Tibial artery (tissue), 4 donors: ENCODE measurements at regions not wholly inside any gene's neighbourhood (a gene's known extent, or its start where the extent isn't known, plus 50 kb on each side); places are given as distances from the start of the nearest gene placed in this dataset.

Source experiments
- DNase-seq, 2 donors: peaks; one replicate each; pipeline ENCODE4 v3.0.0-alpha.2; 2019
- H3K27ac ChIP-seq, 2 donors: fragments of 200-600 bp; sonication (generic) in 1 of 2; 1 replicate in 1 of 2; 2 replicates in 1 of 2; pipeline ENCODE4 v1.5.1; 2018 to 2019; ENCODE audit warnings: mild to moderate bottlenecking in 1 of 2
- H3K27me3 ChIP-seq, 2 donors: fragments of 200-600 bp; sonication (generic) in 1 of 2; one replicate each; pipeline versions ENCODE4 v1.5.1 to v1.6.0; 2016 to 2019
- H3K36me3 ChIP-seq, 3 donors: fragments of 200-600 bp; sonication (generic) in 2 of 3; one replicate each; pipeline ENCODE4 v1.5.1; 2016 to 2019; ENCODE audit warnings: mild to moderate bottlenecking in 2 of 3
- H3K4me1 ChIP-seq, 4 donors: fragments of 200-600 bp; sonication (generic) in 2 of 4; 1 replicate in 3 of 4; 2 replicates in 1 of 4; pipeline ENCODE4 v1.5.1; 2016 to 2019
- H3K4me3 ChIP-seq, 2 donors: fragments of 200-600 bp; sonication (generic) in 1 of 2; 1 replicate in 1 of 2; 2 replicates in 1 of 2; pipeline ENCODE4 v1.5.1; 2018 to 2019; ENCODE audit warnings: mild to moderate bottlenecking in 2 of 2
- H3K9me3 ChIP-seq, 3 donors: fragments of 200-600 bp; sonication (generic) in 1 of 3; one replicate each; pipeline ENCODE4 v1.5.1; 2016 to 2019
- intact Hi-C: fragments of 100-400 bp; cut with DNase I; formaldehyde crosslinking; loops from one replicate; pipeline ENCODE4 v1.15.0; 2023; ENCODE audit warnings: low total_unique reads
- TF ChIP-seq, protein P1 (sequence below), 2 experiments: fragments of 200-600 bp in 1 of 2; fragments of 450-650 bp in 1 of 2; IDR thresholded peaks; one replicate each; pipeline ENCODE4 v1.5.1; 2017 to 2019; ENCODE audit warnings: antibody characterized with exemption in 2 of 2, mild to moderate bottlenecking in 1 of 2, moderate library complexity in 1 of 2

DNA sequence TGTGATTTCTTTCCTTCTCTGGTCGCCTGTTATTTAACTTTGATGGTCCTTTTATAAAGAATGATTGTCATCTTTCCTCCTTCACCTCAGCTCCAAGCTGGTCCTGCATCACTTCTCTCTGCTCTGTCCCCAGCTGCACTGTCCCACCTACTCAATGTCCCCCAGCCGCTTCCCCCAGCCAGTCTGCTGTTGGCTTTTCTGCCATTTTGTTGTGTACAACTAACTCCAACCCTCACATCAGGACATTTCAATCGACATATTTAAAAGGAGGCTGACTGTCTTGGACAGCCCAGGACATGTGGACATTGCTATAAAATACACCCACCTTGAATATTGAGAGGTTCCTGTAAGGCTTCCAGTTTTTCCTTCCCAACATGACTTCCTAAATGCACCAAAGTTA, 193.8 kb upstream of the RGMA start:
- intact Hi-C loops = no loop called here
- DNase-seq = no peak
- no peaks in the 10 kb centered on the region for H3K36me3 ChIP-seq
- TF ChIP-seq, protein P1, sequence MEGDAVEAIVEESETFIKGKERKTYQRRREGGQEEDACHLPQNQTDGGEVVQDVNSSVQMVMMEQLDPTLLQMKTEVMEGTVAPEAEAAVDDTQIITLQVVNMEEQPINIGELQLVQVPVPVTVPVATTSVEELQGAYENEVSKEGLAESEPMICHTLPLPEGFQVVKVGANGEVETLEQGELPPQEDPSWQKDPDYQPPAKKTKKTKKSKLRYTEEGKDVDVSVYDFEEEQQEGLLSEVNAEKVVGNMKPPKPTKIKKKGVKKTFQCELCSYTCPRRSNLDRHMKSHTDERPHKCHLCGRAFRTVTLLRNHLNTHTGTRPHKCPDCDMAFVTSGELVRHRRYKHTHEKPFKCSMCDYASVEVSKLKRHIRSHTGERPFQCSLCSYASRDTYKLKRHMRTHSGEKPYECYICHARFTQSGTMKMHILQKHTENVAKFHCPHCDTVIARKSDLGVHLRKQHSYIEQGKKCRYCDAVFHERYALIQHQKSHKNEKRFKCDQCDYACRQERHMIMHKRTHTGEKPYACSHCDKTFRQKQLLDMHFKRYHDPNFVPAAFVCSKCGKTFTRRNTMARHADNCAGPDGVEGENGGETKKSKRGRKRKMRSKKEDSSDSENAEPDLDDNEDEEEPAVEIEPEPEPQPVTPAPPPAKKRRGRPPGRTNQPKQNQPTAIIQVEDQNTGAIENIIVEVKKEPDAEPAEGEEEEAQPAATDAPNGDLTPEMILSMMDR (IDR thresholded peaks at IDR 0.05) = no peak
- no peak overlapping the region for H3K4me3 ChIP-seq
- H3K9me3 ChIP-seq = no peaks in the 10 kb centered on the region
- H3K27ac ChIP-seq = no peak overlapping the region
- H3K27me3 ChIP-seq = peaks cover 0 to 7% of the 10 kb centered on the region in 2 donors
- no peaks in the 10 kb centered on the region for H3K4me1 ChIP-seq

DNA sequence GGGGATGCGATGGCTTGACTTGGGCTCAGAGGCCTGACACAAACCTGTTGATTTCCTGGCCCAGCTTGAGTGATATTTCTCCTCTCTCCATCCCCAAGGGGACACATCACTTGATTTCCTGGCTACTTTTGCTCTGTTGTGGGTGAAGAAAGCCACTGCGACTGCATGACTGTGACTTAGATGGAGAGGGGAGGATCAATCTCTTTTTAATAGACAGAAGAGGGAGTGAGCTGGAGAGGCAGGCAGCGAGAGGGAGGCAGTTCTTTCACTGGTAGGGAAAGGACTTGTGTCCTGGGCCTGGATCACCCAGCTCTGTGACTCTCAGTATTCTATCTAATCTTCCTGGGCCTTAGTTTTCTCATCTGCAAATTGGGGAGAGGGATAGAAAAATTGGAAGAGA, 189.8 kb upstream of the RGMA start:
- Histone ChIP-seq H3K9me3 (no peaks in the 10 kb centered on the region), H3K4me1 (no peaks in the 10 kb centered on the region), H3K4me3 (no peak overlapping the region), H3K27ac (no peak overlapping the region), H3K36me3 (no peaks in the 10 kb centered on the region), H3K27me3 (peaks cover 0 to 7% of the 10 kb centered on the region in 2 donors)
- no peak for DNase-seq
- TF ChIP-seq, protein P1 (IDR thresholded peaks at IDR 0.05) = no peak
- intact Hi-C loops = no loop called here

DNA sequence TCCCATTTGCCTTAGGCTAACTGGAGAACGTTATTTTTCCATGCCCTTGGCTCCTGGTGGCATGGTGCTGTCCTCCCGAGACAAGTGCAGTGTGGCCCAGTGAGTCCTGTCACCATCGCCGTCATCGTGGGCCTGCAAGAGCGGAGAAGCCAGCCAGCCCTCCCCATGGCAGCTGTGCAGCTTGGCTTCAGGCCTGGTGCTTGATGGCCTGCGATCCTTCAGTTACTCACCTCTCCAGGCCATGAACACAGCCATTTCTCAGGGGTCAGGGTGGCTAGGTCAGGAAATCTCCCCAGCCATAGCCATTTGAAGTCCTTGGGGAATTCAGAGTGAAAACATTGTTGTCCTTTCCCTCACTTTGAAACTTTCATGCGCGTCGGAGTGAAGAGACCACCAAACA, 189.0 kb upstream of the RGMA start:
- H3K36me3 ChIP-seq = no peaks in the 10 kb centered on the region
- no peak overlapping the region for H3K4me3 ChIP-seq
- H3K27me3 ChIP-seq = peaks cover 0 to 7% of the 10 kb centered on the region in 2 donors
- H3K4me1 ChIP-seq = no peaks in the 10 kb centered on the region
- no peak for DNase-seq
- TF ChIP-seq, protein P1 (IDR thresholded peaks at IDR 0.05) = no peak
- H3K9me3 ChIP-seq = no peaks in the 10 kb centered on the region
- intact Hi-C loops = no loop called here
- no peak overlapping the region for H3K27ac ChIP-seq

DNA sequence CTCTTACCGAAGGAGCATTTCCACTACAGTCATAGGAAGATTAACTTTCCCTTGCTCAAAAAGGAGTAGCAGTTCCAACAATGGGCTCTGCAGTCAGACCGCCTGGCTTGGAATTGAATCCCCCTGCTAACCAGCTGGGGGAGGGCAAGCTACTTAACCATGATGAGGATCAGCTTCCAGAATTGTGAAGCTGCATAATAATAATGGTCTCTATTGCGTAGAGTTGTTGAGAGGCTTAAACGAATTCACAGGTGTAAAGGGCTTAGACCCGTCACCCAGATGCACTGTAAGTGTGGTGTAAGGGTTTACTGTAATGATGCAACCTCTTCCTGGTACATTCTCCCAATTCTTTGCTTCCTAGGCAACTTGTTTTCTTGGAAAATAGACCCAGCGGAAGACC, 185.2 kb upstream of the RGMA start:
- Histone ChIP-seq H3K36me3 (no peaks in the 10 kb centered on the region), H3K4me1 (no peaks in the 10 kb centered on the region), H3K9me3 (peaks cover 0 to 17% (median 3%) of the 10 kb centered on the region in 3 donors), H3K4me3 (no peak overlapping the region), H3K27me3 (no peaks in the 10 kb centered on the region), H3K27ac (no peak overlapping the region)
- TF ChIP-seq, protein P1 (IDR thresholded peaks at IDR 0.05) = no peak
- no peak for DNase-seq
- intact Hi-C loops = no loop called here

DNA sequence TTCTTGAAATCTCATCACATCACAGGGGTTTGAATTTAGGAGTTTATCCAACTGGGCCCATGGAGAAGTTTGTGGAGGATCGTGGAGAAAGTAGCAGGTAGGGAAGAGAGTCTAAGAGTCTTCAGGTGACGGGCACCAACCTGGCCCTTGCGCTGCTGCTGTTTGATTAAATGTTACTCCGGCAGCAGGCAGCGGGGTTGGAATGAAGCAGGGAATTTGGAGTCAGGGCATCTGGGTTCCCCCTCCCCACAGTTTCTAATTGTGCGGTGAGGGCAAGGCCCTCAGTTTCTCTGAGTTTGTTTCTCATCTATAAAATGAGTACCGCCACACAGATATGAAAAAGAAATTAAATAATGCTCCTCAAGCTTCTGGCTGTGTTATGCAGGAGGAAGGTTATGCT, 182.9 kb upstream of the RGMA start:
- intact Hi-C loops = no loop called here
- no peaks in the 10 kb centered on the region for H3K36me3 ChIP-seq
- DNase-seq = no peak
- peaks cover 0 to 17% (median 3%) of the 10 kb centered on the region in 3 donors for H3K9me3 ChIP-seq
- H3K27me3 ChIP-seq = no peaks in the 10 kb centered on the region
- TF ChIP-seq, protein P1 (IDR thresholded peaks at IDR 0.05) = no peak
- H3K4me3 ChIP-seq = no peak overlapping the region
- H3K4me1 ChIP-seq = no peaks in the 10 kb centered on the region
- no peak overlapping the region for H3K27ac ChIP-seq

DNA sequence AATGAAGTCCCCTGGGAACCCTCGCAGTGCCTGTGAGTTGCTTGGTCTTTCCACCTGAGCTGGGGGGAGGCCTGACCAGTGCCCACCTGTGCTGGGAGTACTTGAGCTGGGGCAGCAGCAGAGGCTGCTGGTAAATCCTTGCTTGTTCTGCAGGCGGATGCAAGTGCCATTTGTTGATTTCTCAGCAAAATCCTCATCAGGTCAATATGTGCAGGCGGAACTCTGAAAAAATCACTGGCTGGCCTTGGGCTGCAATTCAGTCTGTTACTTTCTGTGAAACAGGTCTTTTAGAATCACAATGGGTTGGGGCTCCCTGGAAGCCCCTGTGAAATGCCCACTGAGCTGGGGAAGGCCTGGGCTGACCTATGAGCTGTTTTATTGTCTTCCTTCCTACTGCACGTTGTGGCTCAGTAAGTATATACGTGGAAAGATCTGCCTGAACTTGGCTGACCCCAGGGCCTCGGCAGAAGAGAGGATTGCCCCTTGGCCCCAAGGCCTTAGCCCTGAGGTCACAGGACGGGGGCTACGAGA, 182.0 kb upstream of the RGMA start:
- H3K36me3 ChIP-seq = no peaks in the 10 kb centered on the region

More for the DNA sequence above, 182.0 kb upstream of the RGMA start:
- no peak for DNase-seq
- H3K4me3 ChIP-seq = no peak overlapping the region
- no peaks in the 10 kb centered on the region for H3K4me1 ChIP-seq
- no peak overlapping the region for H3K27ac ChIP-seq
- TF ChIP-seq, protein P1 (IDR thresholded peaks at IDR 0.05) = no peak
- intact Hi-C loops = no loop called here
- peaks cover 0 to 17% (median 3%) of the 10 kb centered on the region in 3 donors for H3K9me3 ChIP-seq
- H3K27me3 ChIP-seq = no peaks in the 10 kb centered on the region
